K562 (cell line): ENCODE measurements at regions not wholly inside any gene's neighbourhood (a gene's known extent, or its start where the extent isn't known, plus 50 kb on each side); places are given as distances from the start of the nearest gene placed in this dataset.

Experiments used
- ATAC-seq: fragments of 200-7000 bp; cut with Tn5 transposase; 3 replicates; pipeline ENCODE4 v1.9.1; 2020; ENCODE audit warnings: moderate library complexity
- BruUV-seq: library from RNA; stranded (reverse); fragments of 400-500 nt; replicated peaks from 2 replicates; lab custom pipeline; 2021; lab: Mats Ljungman, UMichigan
- CTCF ChIA-PET: fragments of 300-600 bp; formaldehyde crosslinking; extraction: SDS; loops from one replicate; lab custom pipeline; 2021; ENCODE audit warnings: low intra/inter-chr PET ratio; lab: Yijun Ruan, JAX
- POLR2A ChIA-PET: fragments of 300-600, 350-650 bp; sonication (Branson Sonifier 250); formaldehyde crosslinking; extraction: SDS; loops from one replicate; lab custom pipeline; 2021; ENCODE audit warnings: antibody characterized with exemption, inconsistent platforms; lab: Yijun Ruan, JAX
- DNase-seq, 4 experiments: peaks; one replicate each; pipeline versions ENCODE4 v3.0.0 to v3.0.0-alpha.2; 2011 to 2018; ENCODE audit warnings: low spot score in 3 of 4, mixed read lengths in 3 of 4; ENCODE audit errors: extremely low read depth in 1 of 4
- FAIRE-seq: peaks from 2 replicates; lab custom pipeline; 2011; peaks lifted over from hg19 to GRCh38; lab: Jason Lieb, UNC
- H2AFZ ChIP-seq: 2 replicates; pipeline ENCODE4 v1.6.0; 2011; ENCODE audit warnings: low read depth, low read length, control low read depth, inconsistent platforms
- H3K27ac ChIP-seq: fragments of 200-600 bp; 3 replicates; pipeline ENCODE4 v1.8.0; 2011; ENCODE audit warnings: low read depth, mild to moderate bottlenecking, control low read depth, inconsistent platforms, low read length, moderate library complexity, mixed read lengths; ENCODE audit errors: extremely low read depth
- H3K27me3 ChIP-seq, 2 experiments: fragments of 300-600 bp in 1 of 2; 2 replicates in 1 of 2; 3 replicates in 1 of 2; pipeline versions ENCODE4 v1.6.0 to v1.8.0; 2011; ENCODE audit warnings: inconsistent platforms in 2 of 2, low read length in 2 of 2, mild to moderate bottlenecking in 1 of 2, mixed read lengths in 1 of 2, moderate library complexity in 1 of 2; ENCODE audit not compliant: control insufficient read depth in 2 of 2, insufficient read depth in 2 of 2
- H3K36me3 ChIP-seq: fragments of 300-600 bp; 3 replicates; pipeline ENCODE4 v1.8.0; 2011; ENCODE audit warnings: mild to moderate bottlenecking, low read length, inconsistent platforms; ENCODE audit not compliant: control insufficient read depth, insufficient read depth
- H3K4me1 ChIP-seq, 2 experiments: fragments of 200-600 bp in 1 of 2; replicated peaks in 1 of 2; 2 replicates in 1 of 2; 3 replicates in 1 of 2; pipeline versions ENCODE4 v1.5.1 to v1.8.0; 2011; ENCODE audit warnings: inconsistent platforms in 2 of 2, low read length in 2 of 2, mild to moderate bottlenecking in 1 of 2, mixed read lengths in 1 of 2, moderate library complexity in 1 of 2; ENCODE audit not compliant: control insufficient read depth in 2 of 2, insufficient read depth in 2 of 2
- H3K4me2 ChIP-seq: 2 replicates; pipeline ENCODE4 v1.6.1; 2011; ENCODE audit warnings: low read length, control low read depth, inconsistent platforms, mixed read lengths; ENCODE audit not compliant: insufficient read depth
- H3K4me3 ChIP-seq: fragments of 200-600 bp; sonication (generic), shearing (Covaris generic); 2 replicates; pipeline ENCODE4 v1.5.1; 2016; ENCODE audit warnings: control low read depth, inconsistent platforms
- H3K79me2 ChIP-seq: fragments of 200-600 bp; 3 replicates; pipeline ENCODE4 v1.8.0; 2011; ENCODE audit warnings: low read length, inconsistent platforms; ENCODE audit not compliant: control insufficient read depth, insufficient read depth
- H3K9ac ChIP-seq, 2 experiments: 2 replicates each; pipeline versions ENCODE4 v1.6.0 to v1.6.1; 2011; ENCODE audit warnings: low read depth in 2 of 2, low read length in 2 of 2, control low read depth in 1 of 2, inconsistent platforms in 1 of 2, mild to moderate bottlenecking in 1 of 2, mixed read lengths in 1 of 2; ENCODE audit not compliant: insufficient read depth in 1 of 2
- H3K9me1 ChIP-seq: one replicate; pipeline ENCODE4 v1.6.0; 2011; ENCODE audit warnings: inconsistent platforms, mild to moderate bottlenecking, low read length, moderate library complexity; ENCODE audit not compliant: control insufficient read depth, insufficient read depth
- H3K9me3 ChIP-seq: replicated peaks from 2 replicates; pipeline ENCODE4 v1.5.1; 2011; ENCODE audit warnings: low read depth, low read length, inconsistent platforms; ENCODE audit not compliant: control insufficient read depth, insufficient read depth
- H4K20me1 ChIP-seq: replicated peaks from 2 replicates; pipeline ENCODE4 v1.6.1; 2011; ENCODE audit warnings: low read length, inconsistent platforms, mixed read lengths; ENCODE audit not compliant: control insufficient read depth, insufficient read depth
- ESRRA ChIP-seq: fragments of 450-650 bp; IDR thresholded peaks from 2 replicates; pipeline ENCODE4 v1.6.1; 2014; ENCODE audit warnings: low read depth, mild to moderate bottlenecking, moderate library complexity, borderline replicate concordance
- KDM2B ChIP-seq: fragments of 250-450 bp; sonication (Bioruptor Pico); IDR thresholded peaks from 2 replicates; pipeline ENCODE4 v1.8.0; 2021; ENCODE audit warnings: mild to moderate bottlenecking, moderate library complexity
- MTF1 ChIP-seq: fragments of 250-450 bp; sonication (Bioruptor Pico); IDR thresholded peaks from 2 replicates; pipeline ENCODE4 v1.9.0; 2021; ENCODE audit warnings: moderate library complexity, mild to moderate bottlenecking, inconsistent platforms, borderline replicate concordance
- PML ChIP-seq: IDR thresholded peaks from 2 replicates; pipeline ENCODE4 v1.6.1; 2012; ENCODE audit warnings: low read length, inconsistent platforms
- SIX5 ChIP-seq, 2 experiments: IDR thresholded peaks; 2 replicates each; pipeline ENCODE4 v1.6.1; 2011; ENCODE audit warnings: low read length in 2 of 2, borderline replicate concordance in 1 of 2, low read depth in 1 of 2, mild to moderate bottlenecking in 1 of 2, moderate library complexity in 1 of 2; ENCODE audit not compliant: insufficient read depth in 1 of 2
- SRSF1 ChIP-seq: fragments of 200-400 bp; formaldehyde crosslinking; IDR thresholded peaks from 2 replicates; pipeline ENCODE4 v1.6.1; 2017; ENCODE audit warnings: mild to moderate bottlenecking, low read depth, low read length, moderate library complexity
- TAF1 ChIP-seq: IDR thresholded peaks from 2 replicates; pipeline ENCODE4 v1.6.1; 2011; ENCODE audit warnings: mild to moderate bottlenecking, low read length, moderate library complexity; ENCODE audit not compliant: insufficient read depth, control insufficient read depth, severe bottlenecking; ENCODE audit errors: extremely low read depth
- ZBED1 ChIP-seq: IDR thresholded peaks from 2 replicates; pipeline ENCODE4 v1.6.1; 2014
- ZNF24 ChIP-seq: fragments of 450-650 bp; IDR thresholded peaks from 2 replicates; pipeline ENCODE4 v1.6.1; 2016
- ZNF408 ChIP-seq: fragments of 250-450 bp; sonication (Bioruptor Pico); IDR thresholded peaks from 2 replicates; pipeline ENCODE4 v1.4.0; 2020; ENCODE audit warnings: low read depth, mild to moderate bottlenecking, moderate library complexity
- WGBS: fragments of 100-300 bp; shearing (Covaris generic); methylation state at CpG from one replicate; pipeline ENCODE4 v1.1.6; 2016; ENCODE audit warnings: low coverage, mixed read lengths; ENCODE audit not compliant: insufficient coverage; ENCODE audit errors: missing lambda C conversion rate; 5-methylcytosine and 5-hydroxymethylcytosine counted together
- in situ Hi-C: fragments of 300-500 bp; cut with MboI; formaldehyde crosslinking; loops from 4 replicates; pipeline ENCODE4 v1.15.0; 2018; ENCODE audit warnings: inconsistent platforms, mixed read lengths
- intact Hi-C: fragments of 100-400 bp; cut with micrococcal nuclease; formaldehyde crosslinking; loops from 2 replicates; pipeline ENCODE4 v1.14.2; 2022
- TF ChIP-seq, protein P1 (sequence below): fragments of 250-450 bp; sonication (Bioruptor Pico); IDR thresholded peaks from 2 replicates; pipeline ENCODE4 v1.5.0; 2020; ENCODE audit warnings: mild to moderate bottlenecking
- TF ChIP-seq, protein P2 (sequence below): sonication (generic); formaldehyde crosslinking; IDR thresholded peaks from 2 replicates; pipeline ENCODE4 v1.8.0; 2022; ENCODE audit warnings: missing genetic modification reagents, mild to moderate bottlenecking, moderate library complexity, borderline replicate concordance
- TF ChIP-seq, protein P3 (sequence below), 2 experiments: fragments of 450-650 bp in 1 of 2; sonication (generic) in 1 of 2; formaldehyde crosslinking; conservative IDR thresholded peaks; 2 replicates each; pipeline versions ENCODE4 v1.4.0 to v1.8.1; 2020 to 2022; ENCODE audit warnings: mild to moderate bottlenecking in 1 of 2, missing genetic modification reagents in 1 of 2
- TF ChIP-seq, protein P4 (sequence below): IDR thresholded peaks from 2 replicates; pipeline ENCODE4 v1.6.1; 2016; ENCODE audit warnings: missing genetic modification characterization, missing compliant biosample characterization
- TF ChIP-seq, protein P5 (sequence below): fragments of 450-650 bp; IDR thresholded peaks from 2 replicates; pipeline ENCODE4 v1.6.1; 2018; ENCODE audit not compliant: partially characterized antibody

DNA sequence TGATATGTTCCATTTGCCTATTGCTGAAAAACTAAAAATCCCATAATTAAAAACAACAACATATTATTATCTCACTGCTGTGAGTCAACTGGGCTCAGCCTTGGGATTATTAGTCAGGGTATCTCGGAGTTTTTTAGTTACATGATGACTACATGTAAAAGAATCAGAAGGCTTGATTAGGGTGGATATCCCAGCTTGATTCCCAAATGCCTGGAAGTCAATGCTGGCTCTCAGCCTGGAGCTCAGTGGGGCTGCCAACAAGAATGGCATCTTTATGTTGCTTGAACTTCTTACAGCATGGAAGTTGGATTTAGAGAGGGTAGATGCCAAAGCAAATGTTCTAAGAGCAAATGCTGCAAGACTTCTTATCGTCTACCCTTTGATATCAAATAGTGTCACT, 278.5 kb downstream of the PLOD2 start:
- CTCF ChIA-PET: no interaction called here
- no TSS peak for BruUV-seq
- TF ChIP-seq ZNF24 (no peak), TAF1 (no peak), SRSF1 (no peak), PML (no peak), ESRRA (no peak), KDM2B (no peak), MTF1 (CRISPR knock-in tag) (no peak), SIX5 (IDR thresholded peaks at IDR 0.05; ENCODE audit: borderline replicate concordance in 1 of 2, insufficient read depth in 1 of 2, low read depth in 1 of 2, low read length in 2 of 2) (no peak), ZNF408 (CRISPR knock-in tag) (no peak), ZBED1 (no peak)
- TF ChIP-seq, protein P1, sequence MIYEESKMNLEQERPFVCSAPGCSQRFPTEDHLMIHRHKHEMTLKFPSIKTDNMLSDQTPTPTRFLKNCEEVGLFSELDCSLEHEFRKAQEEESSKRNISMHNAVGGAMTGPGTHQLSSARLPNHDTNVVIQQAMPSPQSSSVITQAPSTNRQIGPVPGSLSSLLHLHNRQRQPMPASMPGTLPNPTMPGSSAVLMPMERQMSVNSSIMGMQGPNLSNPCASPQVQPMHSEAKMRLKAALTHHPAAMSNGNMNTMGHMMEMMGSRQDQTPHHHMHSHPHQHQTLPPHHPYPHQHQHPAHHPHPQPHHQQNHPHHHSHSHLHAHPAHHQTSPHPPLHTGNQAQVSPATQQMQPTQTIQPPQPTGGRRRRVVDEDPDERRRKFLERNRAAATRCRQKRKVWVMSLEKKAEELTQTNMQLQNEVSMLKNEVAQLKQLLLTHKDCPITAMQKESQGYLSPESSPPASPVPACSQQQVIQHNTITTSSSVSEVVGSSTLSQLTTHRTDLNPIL (CRISPR knock-in tag): no peak
- TF ChIP-seq, protein P2, sequence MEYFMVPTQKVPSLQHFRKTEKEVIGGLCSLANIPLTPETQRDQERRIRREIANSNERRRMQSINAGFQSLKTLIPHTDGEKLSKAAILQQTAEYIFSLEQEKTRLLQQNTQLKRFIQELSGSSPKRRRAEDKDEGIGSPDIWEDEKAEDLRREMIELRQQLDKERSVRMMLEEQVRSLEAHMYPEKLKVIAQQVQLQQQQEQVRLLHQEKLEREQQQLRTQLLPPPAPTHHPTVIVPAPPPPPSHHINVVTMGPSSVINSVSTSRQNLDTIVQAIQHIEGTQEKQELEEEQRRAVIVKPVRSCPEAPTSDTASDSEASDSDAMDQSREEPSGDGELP (CRISPR knock-in tag): no peak
- TF ChIP-seq, protein P3, sequence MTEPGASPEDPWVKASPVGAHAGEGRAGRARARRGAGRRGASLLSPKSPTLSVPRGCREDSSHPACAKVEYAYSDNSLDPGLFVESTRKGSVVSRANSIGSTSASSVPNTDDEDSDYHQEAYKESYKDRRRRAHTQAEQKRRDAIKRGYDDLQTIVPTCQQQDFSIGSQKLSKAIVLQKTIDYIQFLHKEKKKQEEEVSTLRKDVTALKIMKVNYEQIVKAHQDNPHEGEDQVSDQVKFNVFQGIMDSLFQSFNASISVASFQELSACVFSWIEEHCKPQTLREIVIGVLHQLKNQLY (CRISPR knock-in tag; conservative IDR thresholded peaks at IDR 0.05): no peak
- TF ChIP-seq, protein P4, sequence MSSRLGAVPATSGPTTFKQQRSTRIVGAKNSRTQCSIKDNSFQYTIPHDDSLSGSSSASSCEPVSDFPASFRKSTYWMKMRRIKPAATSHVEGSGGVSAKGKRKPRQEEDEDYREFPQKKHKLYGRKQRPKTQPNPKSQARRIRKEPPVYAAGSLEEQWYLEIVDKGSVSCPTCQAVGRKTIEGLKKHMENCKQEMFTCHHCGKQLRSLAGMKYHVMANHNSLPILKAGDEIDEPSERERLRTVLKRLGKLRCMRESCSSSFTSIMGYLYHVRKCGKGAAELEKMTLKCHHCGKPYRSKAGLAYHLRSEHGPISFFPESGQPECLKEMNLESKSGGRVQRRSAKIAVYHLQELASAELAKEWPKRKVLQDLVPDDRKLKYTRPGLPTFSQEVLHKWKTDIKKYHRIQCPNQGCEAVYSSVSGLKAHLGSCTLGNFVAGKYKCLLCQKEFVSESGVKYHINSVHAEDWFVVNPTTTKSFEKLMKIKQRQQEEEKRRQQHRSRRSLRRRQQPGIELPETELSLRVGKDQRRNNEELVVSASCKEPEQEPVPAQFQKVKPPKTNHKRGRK (tag): no peak
- TF ChIP-seq, protein P5, sequence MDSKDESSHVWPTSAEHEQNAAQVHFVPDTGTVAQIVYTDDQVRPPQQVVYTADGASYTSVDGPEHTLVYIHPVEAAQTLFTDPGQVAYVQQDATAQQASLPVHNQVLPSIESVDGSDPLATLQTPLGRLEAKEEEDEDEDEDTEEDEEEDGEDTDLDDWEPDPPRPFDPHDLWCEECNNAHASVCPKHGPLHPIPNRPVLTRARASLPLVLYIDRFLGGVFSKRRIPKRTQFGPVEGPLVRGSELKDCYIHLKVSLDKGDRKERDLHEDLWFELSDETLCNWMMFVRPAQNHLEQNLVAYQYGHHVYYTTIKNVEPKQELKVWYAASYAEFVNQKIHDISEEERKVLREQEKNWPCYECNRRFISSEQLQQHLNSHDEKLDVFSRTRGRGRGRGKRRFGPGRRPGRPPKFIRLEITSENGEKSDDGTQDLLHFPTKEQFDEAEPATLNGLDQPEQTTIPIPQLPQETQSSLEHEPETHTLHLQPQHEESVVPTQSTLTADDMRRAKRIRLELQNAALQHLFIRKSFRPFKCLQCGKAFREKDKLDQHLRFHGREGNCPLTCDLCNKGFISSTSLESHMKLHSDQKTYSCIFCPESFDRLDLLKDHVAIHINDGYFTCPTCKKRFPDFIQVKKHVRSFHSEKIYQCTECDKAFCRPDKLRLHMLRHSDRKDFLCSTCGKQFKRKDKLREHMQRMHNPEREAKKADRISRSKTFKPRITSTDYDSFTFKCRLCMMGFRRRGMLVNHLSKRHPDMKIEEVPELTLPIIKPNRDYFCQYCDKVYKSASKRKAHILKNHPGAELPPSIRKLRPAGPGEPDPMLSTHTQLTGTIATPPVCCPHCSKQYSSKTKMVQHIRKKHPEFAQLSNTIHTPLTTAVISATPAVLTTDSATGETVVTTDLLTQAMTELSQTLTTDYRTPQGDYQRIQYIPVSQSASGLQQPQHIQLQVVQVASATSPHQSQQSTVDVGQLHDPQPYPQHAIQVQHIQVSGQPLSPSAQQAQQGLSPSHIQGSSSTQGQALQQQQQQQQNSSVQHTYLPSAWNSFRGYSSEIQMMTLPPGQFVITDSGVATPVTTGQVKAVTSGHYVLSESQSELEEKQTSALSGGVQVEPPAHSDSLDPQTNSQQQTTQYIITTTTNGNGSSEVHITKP: no peak

More for the DNA sequence above, 278.5 kb downstream of the PLOD2 start:
- 0% methylated on average over 2 of the region's 2 CpGs for WGBS
- Histone ChIP-seq H3K9me1 (no peaks in the 10 kb centered on the region), H3K9me3 (no peaks in the 10 kb centered on the region), H3K27ac (no peak overlapping the region), H3K27me3 (no peaks in the 10 kb centered on the region), H3K36me3 (no peaks in the 10 kb centered on the region), H4K20me1 (no peaks in the 10 kb centered on the region), H3K4me2 (no peak overlapping the region), H3K4me1 (no peaks in the 10 kb centered on the region), H3K4me3 (no peak overlapping the region), H3K9ac (no peak overlapping the region), H2AFZ (no peak overlapping the region), H3K79me2 (no peaks in the 10 kb centered on the region)
- no peak for ATAC-seq
- POLR2A ChIA-PET: no interaction called here
- in situ Hi-C loops: no loop called here
- FAIRE-seq: no peak
- intact Hi-C loops: no loop called here
- no peak for DNase-seq
